ENCODE measurements at regions not wholly inside any gene's neighbourhood (a gene's known extent, or its start where the extent isn't known, plus 50 kb on each side); places are given as distances from the start of the nearest gene placed in this dataset.

- no peaks in the 10 kb centered on the region for H3K36me3 ChIP-seq (ENCODE audit: control insufficient read depth, insufficient read depth, low read length)
- no peak overlapping the region for H3K4me3 ChIP-seq (ENCODE audit: low read length)
- H3K9me3 ChIP-seq (ENCODE audit: control insufficient read depth, insufficient read depth, low read length): no peaks in the 10 kb centered on the region
- Mint-ChIP-seq H3K36me3 (no peaks in the 10 kb centered on the region), H3K27me3 (ENCODE audit: low read depth in 2 of 2) (no peaks in the 10 kb centered on the region), H3K27ac (no peak overlapping the region), H3K9me3 (no peaks in the 10 kb centered on the region), H3K4me3 (no peak overlapping the region), H3K4me1 (peaks cover 9 to 10% of the 10 kb centered on the region in 2 donors)
- no peak for ATAC-seq
- intact Hi-C loops (cut with micrococcal nuclease): no loop called here
- TF ChIP-seq, protein P1, sequence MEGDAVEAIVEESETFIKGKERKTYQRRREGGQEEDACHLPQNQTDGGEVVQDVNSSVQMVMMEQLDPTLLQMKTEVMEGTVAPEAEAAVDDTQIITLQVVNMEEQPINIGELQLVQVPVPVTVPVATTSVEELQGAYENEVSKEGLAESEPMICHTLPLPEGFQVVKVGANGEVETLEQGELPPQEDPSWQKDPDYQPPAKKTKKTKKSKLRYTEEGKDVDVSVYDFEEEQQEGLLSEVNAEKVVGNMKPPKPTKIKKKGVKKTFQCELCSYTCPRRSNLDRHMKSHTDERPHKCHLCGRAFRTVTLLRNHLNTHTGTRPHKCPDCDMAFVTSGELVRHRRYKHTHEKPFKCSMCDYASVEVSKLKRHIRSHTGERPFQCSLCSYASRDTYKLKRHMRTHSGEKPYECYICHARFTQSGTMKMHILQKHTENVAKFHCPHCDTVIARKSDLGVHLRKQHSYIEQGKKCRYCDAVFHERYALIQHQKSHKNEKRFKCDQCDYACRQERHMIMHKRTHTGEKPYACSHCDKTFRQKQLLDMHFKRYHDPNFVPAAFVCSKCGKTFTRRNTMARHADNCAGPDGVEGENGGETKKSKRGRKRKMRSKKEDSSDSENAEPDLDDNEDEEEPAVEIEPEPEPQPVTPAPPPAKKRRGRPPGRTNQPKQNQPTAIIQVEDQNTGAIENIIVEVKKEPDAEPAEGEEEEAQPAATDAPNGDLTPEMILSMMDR (IDR thresholded peaks at IDR 0.05): no peak
- no peaks in the 10 kb centered on the region for H3K27me3 ChIP-seq (ENCODE audit: control insufficient read depth, insufficient read depth, low read length)
- H3K27ac ChIP-seq (ENCODE audit: low read length): no peak overlapping the region
- DNase-seq: no peak
- H3K4me1 ChIP-seq (ENCODE audit: control insufficient read depth, insufficient read depth, low read length): peaks cover 5% of the 10 kb centered on the region
- 86% methylated on average over 26 of the region's 26 CpGs for WGBS (ENCODE audit: insufficient coverage)
These were observed 363.2 kb downstream of the THBS2 start for GRCh38 chr6:168890306-168890980.

DNA sequence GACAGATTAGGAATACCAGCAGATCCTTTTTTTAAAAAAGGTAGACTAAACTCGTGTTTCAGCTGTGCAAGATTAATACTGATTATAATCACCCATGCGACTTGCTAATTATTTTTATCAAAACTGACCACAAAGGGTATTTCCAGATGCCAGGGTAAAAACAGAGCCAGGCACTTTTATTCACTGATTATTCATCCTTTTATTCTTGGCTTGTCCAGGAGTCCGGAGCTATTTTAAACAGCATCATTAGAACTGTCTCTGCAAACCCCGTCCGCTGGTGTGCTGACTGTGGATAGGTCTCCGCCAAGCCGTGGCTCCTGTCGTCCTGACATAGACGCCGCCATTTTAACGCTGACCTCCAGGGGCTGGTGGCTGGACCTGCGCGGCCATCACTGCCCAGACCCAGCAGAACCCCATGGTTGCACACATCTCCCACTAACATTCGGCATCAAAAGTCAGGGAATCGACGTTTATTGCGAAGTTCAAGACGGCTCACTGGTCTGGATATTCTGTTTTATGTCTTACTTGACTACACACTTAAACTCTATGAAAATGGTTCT lies 364.8 kb downstream of the THBS2 start:
- peaks cover 7% of the 10 kb centered on the region in 2 donors for H3K4me1 Mint-ChIP-seq
- intact Hi-C loops (cut with micrococcal nuclease): loop anchor here (10.0 kb wide), 2 partner anchors 64 to 254 kb away; no protein-coding TSS in a partner anchor

DNA sequence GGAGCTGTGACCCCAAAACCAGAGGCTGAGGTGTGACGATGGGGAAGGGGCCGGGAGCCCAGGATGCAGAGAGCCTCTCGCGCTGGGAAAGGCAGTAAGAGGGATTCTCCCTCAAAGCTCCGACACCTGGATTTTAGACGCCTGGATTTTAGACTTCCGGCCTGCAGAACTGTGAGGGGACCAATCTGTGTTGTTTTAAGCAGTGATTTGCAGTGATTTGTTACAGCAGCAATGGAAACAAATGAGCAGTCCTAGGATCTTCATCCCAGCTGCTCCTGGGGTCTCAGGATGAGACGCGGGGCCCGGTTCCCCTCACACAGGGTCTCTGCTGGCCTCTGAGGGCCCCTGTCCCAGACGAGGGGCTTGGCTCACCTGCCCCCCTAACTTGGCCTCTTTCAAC lies 365.5 kb downstream of the THBS2 start:
- TF ChIP-seq, protein P1 (IDR thresholded peaks at IDR 0.05): no peak
- Histone ChIP-seq H3K4me3 (ENCODE audit: low read length) (no peak overlapping the region), H3K9me3 (ENCODE audit: control insufficient read depth, insufficient read depth, low read length) (no peaks in the 10 kb centered on the region), H3K27ac (ENCODE audit: low read length) (no peak overlapping the region), H3K4me1 (ENCODE audit: control insufficient read depth, insufficient read depth, low read length) (peaks cover 20% of the 10 kb centered on the region), H3K27me3 (ENCODE audit: control insufficient read depth, insufficient read depth, low read length) (no peaks in the 10 kb centered on the region), H3K36me3 (ENCODE audit: control insufficient read depth, insufficient read depth, low read length) (no peaks in the 10 kb centered on the region)
- DNase-seq (no peak), ATAC-seq (no peak)
- Mint-ChIP-seq H3K27me3 (ENCODE audit: low read depth in 2 of 2) (no peaks in the 10 kb centered on the region), H3K27ac (no peak overlapping the region), H3K4me3 (no peak overlapping the region), H3K36me3 (no peaks in the 10 kb centered on the region), H3K9me3 (no peaks in the 10 kb centered on the region), H3K4me1 (peaks cover 13 to 14% of the 10 kb centered on the region in 2 donors)
- WGBS (ENCODE audit: insufficient coverage): 97% methylated on average over 11 of the region's 11 CpGs
- intact Hi-C loops (cut with micrococcal nuclease): loop anchor here (10.0 kb wide), 2 partner anchors 63 to 253 kb away; no protein-coding TSS in a partner anchor

More for the DNA sequence above, 364.8 kb downstream of the THBS2 start:
- no peak for DNase-seq
- Mint-ChIP-seq H3K9me3 (no peaks in the 10 kb centered on the region), H3K36me3 (no peaks in the 10 kb centered on the region), H3K27me3 (ENCODE audit: low read depth in 2 of 2) (no peaks in the 10 kb centered on the region), H3K4me3 (no peak overlapping the region), H3K27ac (no peak overlapping the region)
- Histone ChIP-seq H3K27me3 (ENCODE audit: control insufficient read depth, insufficient read depth, low read length) (no peaks in the 10 kb centered on the region), H3K4me1 (ENCODE audit: control insufficient read depth, insufficient read depth, low read length) (peaks cover 12% of the 10 kb centered on the region), H3K27ac (ENCODE audit: low read length) (no peak overlapping the region), H3K9me3 (ENCODE audit: control insufficient read depth, insufficient read depth, low read length) (no peaks in the 10 kb centered on the region), H3K36me3 (ENCODE audit: control insufficient read depth, insufficient read depth, low read length) (no peaks in the 10 kb centered on the region), H3K4me3 (ENCODE audit: low read length) (no peak overlapping the region)
- no peak for ATAC-seq
- TF ChIP-seq, protein P1 (IDR thresholded peaks at IDR 0.05): no peak
- WGBS (ENCODE audit: insufficient coverage): 91% methylated on average over 18 of the region's 18 CpGs

All from natural killer cell (primary cell).